Body of pancreas (tissue), 4 donors: ENCODE measurements at regions not wholly inside any gene's neighbourhood (a gene's known extent, or its start where the extent isn't known, plus 50 kb on each side); places are given as distances from the start of the nearest gene placed in this dataset.

Source experiments
- ATAC-seq: fragments of 150-250 bp; one replicate; pipeline ENCODE4 v1.9.1; 2016
- DNase-seq, 4 donors: peaks; one replicate each; pipeline ENCODE4 v3.0.0-alpha.2; 2019
- H3K27ac ChIP-seq, 4 donors: fragments of 200-600 bp; sonication (generic); 1 replicate in 3 of 4; 2 replicates in 1 of 4; pipeline versions ENCODE4 v1.5.1 to v1.6.1; 2016 to 2019; ENCODE audit warnings: mild to moderate bottlenecking in 1 of 4, mixed read lengths in 1 of 4, moderate library complexity in 1 of 4
- H3K27me3 ChIP-seq, 2 donors: fragments of 200-600 bp; sonication (generic); one replicate each; pipeline ENCODE4 v1.6.0; 2016; ENCODE audit warnings: mild to moderate bottlenecking in 1 of 2
- H3K36me3 ChIP-seq, 2 donors: fragments of 200-600 bp; sonication (generic); replicated peaks in 1 of 2; 2 replicates each; pipeline ENCODE4 v1.5.1; 2016; ENCODE audit warnings: low read depth in 2 of 2; ENCODE audit not compliant: insufficient read depth in 1 of 2
- H3K4me1 ChIP-seq: fragments of 200-600 bp; sonication (generic); one replicate; pipeline ENCODE4 v1.6.0; 2016
- H3K4me3 ChIP-seq, 2 donors: fragments of 200-600 bp; sonication (generic); 1 replicate in 1 of 2; 2 replicates in 1 of 2; pipeline ENCODE4 v1.5.1; 2016 to 2019
- H3K9me3 ChIP-seq, 3 donors: fragments of 200-600 bp; sonication (generic); 1 replicate in 2 of 3; 2 replicates in 1 of 3; pipeline ENCODE4 v1.5.1; 2016
- POLR2A ChIP-seq, 3 donors: fragments of 450-650 bp; IDR thresholded peaks; one replicate each; pipeline ENCODE4 v1.6.1; 2016; ENCODE audit warnings: antibody characterized with exemption in 3 of 3, mild to moderate bottlenecking in 2 of 3
- WGBS, 2 donors: methylation state at CpG; one replicate each; pipeline ENCODE4 v1.1.5; 2017; 5-methylcytosine and 5-hydroxymethylcytosine counted together
- intact Hi-C: fragments of 100-400 bp; cut with DNase I; formaldehyde crosslinking; loops from one replicate; pipeline ENCODE4 v1.15.1; 2023
- TF ChIP-seq, protein P1 (sequence below), 7 experiments: fragments of 450-650 bp in 4 of 7; fragments of 200-600 bp in 3 of 7; sonication (generic) in 3 of 7; IDR thresholded peaks; one replicate each; pipeline ENCODE4 v1.5.1; 2016 to 2019; ENCODE audit warnings: antibody characterized with exemption in 7 of 7

DNA sequence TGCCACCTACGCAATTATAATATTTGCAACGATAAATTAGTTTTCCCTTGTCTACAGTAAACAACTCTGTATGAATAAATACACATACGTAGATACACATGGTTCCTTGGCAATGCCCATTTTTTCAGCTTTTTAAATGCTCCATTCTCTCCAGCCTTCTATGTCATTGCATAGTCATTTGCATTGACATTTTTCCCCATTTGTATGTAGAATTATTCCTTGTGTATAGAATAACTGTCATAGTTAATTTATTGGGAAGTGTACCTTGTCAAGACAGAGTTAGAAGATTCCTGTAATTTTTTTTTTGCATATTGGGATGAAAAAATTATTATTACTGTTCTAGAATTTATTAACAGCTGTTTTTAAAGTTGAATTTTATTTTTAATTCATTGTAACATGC, 736.7 kb upstream of the DPPA4 start:
- H3K27me3 ChIP-seq = no peaks in the 10 kb centered on the region
- 68 to 71% methylated on average over 3 of the region's 3 CpGs for WGBS, 2 donors
- no peaks in the 10 kb centered on the region for H3K36me3 ChIP-seq
- no peak for ATAC-seq
- TF ChIP-seq, protein P1, sequence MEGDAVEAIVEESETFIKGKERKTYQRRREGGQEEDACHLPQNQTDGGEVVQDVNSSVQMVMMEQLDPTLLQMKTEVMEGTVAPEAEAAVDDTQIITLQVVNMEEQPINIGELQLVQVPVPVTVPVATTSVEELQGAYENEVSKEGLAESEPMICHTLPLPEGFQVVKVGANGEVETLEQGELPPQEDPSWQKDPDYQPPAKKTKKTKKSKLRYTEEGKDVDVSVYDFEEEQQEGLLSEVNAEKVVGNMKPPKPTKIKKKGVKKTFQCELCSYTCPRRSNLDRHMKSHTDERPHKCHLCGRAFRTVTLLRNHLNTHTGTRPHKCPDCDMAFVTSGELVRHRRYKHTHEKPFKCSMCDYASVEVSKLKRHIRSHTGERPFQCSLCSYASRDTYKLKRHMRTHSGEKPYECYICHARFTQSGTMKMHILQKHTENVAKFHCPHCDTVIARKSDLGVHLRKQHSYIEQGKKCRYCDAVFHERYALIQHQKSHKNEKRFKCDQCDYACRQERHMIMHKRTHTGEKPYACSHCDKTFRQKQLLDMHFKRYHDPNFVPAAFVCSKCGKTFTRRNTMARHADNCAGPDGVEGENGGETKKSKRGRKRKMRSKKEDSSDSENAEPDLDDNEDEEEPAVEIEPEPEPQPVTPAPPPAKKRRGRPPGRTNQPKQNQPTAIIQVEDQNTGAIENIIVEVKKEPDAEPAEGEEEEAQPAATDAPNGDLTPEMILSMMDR (IDR thresholded peaks at IDR 0.05) = no peak
- TF ChIP-seq POLR2A (IDR thresholded peaks at IDR 0.05) = no peak
- H3K4me3 ChIP-seq = no peak overlapping the region
- intact Hi-C loops = no loop called here
- DNase-seq = no peak
- H3K4me1 ChIP-seq = peaks cover 11% of the 10 kb centered on the region
- no peaks in the 10 kb centered on the region for H3K9me3 ChIP-seq
- no peak overlapping the region for H3K27ac ChIP-seq

DNA sequence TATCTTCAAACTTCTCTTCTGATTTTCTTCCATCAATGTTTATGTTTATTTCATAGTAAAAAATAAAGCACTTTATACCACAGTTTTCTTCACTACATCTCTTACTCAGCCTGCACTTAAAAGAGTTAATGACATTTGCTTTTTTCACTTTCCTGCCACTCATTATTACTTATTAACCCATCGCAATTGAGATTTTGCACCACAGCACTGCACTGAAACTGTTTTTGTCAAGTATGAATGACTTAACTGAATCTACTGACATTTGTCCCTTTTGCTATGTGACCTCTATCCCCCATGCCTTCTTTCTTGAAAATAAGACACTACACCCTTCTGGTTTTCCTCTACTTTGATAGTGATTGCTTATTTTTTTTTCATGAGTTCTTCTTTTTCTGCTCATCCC, 739.7 kb upstream of the DPPA4 start:
- no peak for DNase-seq
- H3K4me3 ChIP-seq = no peak overlapping the region
- no peaks in the 10 kb centered on the region for H3K9me3 ChIP-seq
- 8 to 13% methylated on average over 1 of the region's 1 CpG for WGBS, 2 donors
- no peak for ATAC-seq
- H3K4me1 ChIP-seq = no peaks in the 10 kb centered on the region
- TF ChIP-seq, protein P1 (IDR thresholded peaks at IDR 0.05) = no peak
- TF ChIP-seq POLR2A (IDR thresholded peaks at IDR 0.05) = no peak
- H3K27ac ChIP-seq = no peak overlapping the region
- H3K36me3 ChIP-seq = no peaks in the 10 kb centered on the region
- no peaks in the 10 kb centered on the region for H3K27me3 ChIP-seq
- intact Hi-C loops = no loop called here

DNA sequence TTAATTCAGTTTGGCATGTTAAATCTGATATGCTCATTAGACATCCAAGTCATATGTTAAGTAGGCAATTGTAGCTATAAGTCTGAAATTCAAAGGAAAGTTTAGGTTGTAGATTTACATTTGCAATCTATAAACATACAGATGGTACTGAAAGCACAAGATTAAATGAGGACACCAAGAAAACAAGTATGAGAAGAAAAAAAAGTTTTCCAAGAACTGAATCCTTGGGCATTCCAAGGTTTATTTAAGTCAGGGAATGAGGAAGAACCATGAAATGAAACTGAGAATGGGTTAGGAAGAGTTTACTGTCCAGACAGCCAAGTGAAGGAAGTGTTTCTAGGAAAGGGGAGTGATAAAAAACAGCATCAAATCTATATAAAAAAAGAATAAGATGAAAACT, 756.1 kb upstream of the DPPA4 start:
- H3K36me3 ChIP-seq = no peaks in the 10 kb centered on the region
- H3K27ac ChIP-seq = no peak overlapping the region
- H3K9me3 ChIP-seq = no peaks in the 10 kb centered on the region
- no peak overlapping the region for H3K4me3 ChIP-seq
- DNase-seq = no peak
- ATAC-seq = no peak
- H3K4me1 ChIP-seq = no peaks in the 10 kb centered on the region
- TF ChIP-seq, protein P1 (IDR thresholded peaks at IDR 0.05) = no peak
- no peak for TF ChIP-seq POLR2A (IDR thresholded peaks at IDR 0.05)
- intact Hi-C loops = no loop called here
- H3K27me3 ChIP-seq = no peaks in the 10 kb centered on the region

DNA sequence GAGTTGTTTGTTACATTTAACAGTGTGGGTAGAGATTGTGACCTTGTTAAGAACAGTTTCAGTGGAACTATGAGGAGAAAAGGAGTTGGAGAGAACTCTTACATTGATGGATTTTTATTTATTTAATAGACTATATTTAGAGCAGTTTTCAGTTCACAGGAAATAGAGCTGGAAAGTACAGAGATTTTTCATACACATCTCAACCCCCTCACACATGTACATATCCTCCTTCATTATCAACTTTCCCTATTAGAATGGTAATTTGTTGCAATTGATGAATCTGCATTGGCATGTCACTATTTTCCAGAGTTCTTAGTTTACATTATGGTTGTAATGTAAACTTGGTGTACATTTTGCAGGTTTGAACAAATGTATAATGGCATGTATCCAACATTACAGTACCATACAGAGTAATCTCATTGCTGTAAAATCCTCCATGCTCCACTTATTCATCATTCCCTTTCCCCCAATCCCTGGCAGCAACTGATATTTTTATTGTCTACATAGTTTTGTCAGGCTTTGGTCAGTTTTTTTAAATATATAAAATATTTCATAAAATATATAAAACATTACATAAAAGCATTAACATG, 756.6 kb upstream of the DPPA4 start:
- no peaks in the 10 kb centered on the region for H3K27me3 ChIP-seq
- H3K4me3 ChIP-seq = no peak overlapping the region
- H3K36me3 ChIP-seq = no peaks in the 10 kb centered on the region
- DNase-seq (no peak), ATAC-seq (no peak)
- intact Hi-C loops = no loop called here
- TF ChIP-seq POLR2A (IDR thresholded peaks at IDR 0.05) = no peak
- TF ChIP-seq, protein P1 (IDR thresholded peaks at IDR 0.05) = no peak
- no peak overlapping the region for H3K27ac ChIP-seq
- no peaks in the 10 kb centered on the region for H3K4me1 ChIP-seq
- H3K9me3 ChIP-seq = no peaks in the 10 kb centered on the region

DNA sequence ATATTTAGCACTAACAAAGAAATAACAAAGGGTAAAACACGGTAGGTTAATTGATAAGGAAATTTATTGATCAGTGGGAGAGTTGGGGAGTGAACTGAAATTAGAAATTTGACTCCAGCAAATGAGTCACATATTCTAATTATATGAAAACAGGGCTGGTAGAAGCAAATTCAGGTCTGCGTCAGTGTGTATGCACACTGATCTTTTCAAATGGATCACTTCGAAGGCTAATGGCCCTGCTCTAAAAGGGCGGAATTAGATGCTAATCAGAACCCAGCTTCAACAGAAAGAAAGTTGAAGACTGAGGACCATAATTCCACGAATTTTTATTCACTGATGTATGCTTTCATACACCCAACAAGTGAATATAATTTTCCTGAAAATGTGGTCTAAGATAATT, 762.4 kb upstream of the DPPA4 start:
- TF ChIP-seq, protein P1 (IDR thresholded peaks at IDR 0.05) = no peak
- no peak for DNase-seq
- Histone ChIP-seq H3K27me3 (no peaks in the 10 kb centered on the region), H3K4me3 (no peak overlapping the region), H3K27ac (no peak overlapping the region), H3K9me3 (no peaks in the 10 kb centered on the region), H3K4me1 (no peaks in the 10 kb centered on the region), H3K36me3 (no peaks in the 10 kb centered on the region)
- no peak for ATAC-seq
- intact Hi-C loops = no loop called here
- WGBS, 2 donors = 44 to 46% methylated on average over 5 of the region's 5 CpGs
